OCI-LY1 (cell line): ENCODE measurements at regions not wholly inside any gene's neighbourhood (a gene's known extent, or its start where the extent isn't known, plus 50 kb on each side); places are given as distances from the start of the nearest gene placed in this dataset.

Experiments used
- H2AFZ ChIP-seq: fragments of 200-600 bp; sonication (generic), shearing (Covaris generic); 2 replicates; pipeline ENCODE4 v1.6.0; 2014; ENCODE audit warnings: antibody characterized with exemption, mild to moderate bottlenecking, low read length
- H3F3A ChIP-seq: fragments of 200-600 bp; sonication (generic), shearing (Covaris generic); 2 replicates; pipeline ENCODE4 v1.6.0; 2014; ENCODE audit warnings: mild to moderate bottlenecking, antibody characterized with exemption, low read length, moderate library complexity; ENCODE audit not compliant: insufficient read depth
- H3K27ac ChIP-seq: fragments of 200-600 bp; sonication (generic); 2 replicates; pipeline ENCODE4 v1.5.1; 2014; ENCODE audit warnings: low read length, mixed run types, mild to moderate bottlenecking, low read depth; ENCODE audit not compliant: poor library complexity, severe bottlenecking
- H3K27me3 ChIP-seq: fragments of 200-600 bp; sonication (generic); 2 replicates; pipeline ENCODE4 v1.6.0; 2014; ENCODE audit warnings: antibody characterized with exemption, mild to moderate bottlenecking, low read length, moderate library complexity; ENCODE audit not compliant: insufficient read depth
- H3K36me3 ChIP-seq: fragments of 200-600 bp; sonication (generic); 2 replicates; pipeline ENCODE4 v1.6.1; 2014; ENCODE audit warnings: mild to moderate bottlenecking, antibody characterized with exemption, low read length, moderate library complexity, mixed read lengths; ENCODE audit not compliant: insufficient read depth
- H3K4me1 ChIP-seq: fragments of 200-600 bp; sonication (generic); 2 replicates; pipeline ENCODE4 v1.5.1; 2014; ENCODE audit warnings: mild to moderate bottlenecking, low read length, moderate library complexity; ENCODE audit not compliant: insufficient read depth, severe bottlenecking
- H3K4me2 ChIP-seq: fragments of 200-600 bp; sonication (generic), shearing (Covaris generic); 2 replicates; pipeline ENCODE4 v1.6.1; 2014; ENCODE audit warnings: low read length
- H3K4me3 ChIP-seq: fragments of 200-600 bp; sonication (generic); 2 replicates; pipeline ENCODE4 v1.5.1; 2014; ENCODE audit warnings: low read length, low read depth, mild to moderate bottlenecking, mixed read lengths; ENCODE audit not compliant: poor library complexity, severe bottlenecking
- H3K79me2 ChIP-seq: fragments of 200-600 bp; shearing (Covaris generic); 2 replicates; pipeline ENCODE4 v1.6.1; 2016; ENCODE audit warnings: mixed run types, low read length, mixed read lengths; ENCODE audit not compliant: insufficient read depth
- H3K9ac ChIP-seq: fragments of 200-600 bp; sonication (generic), shearing (Covaris generic); 2 replicates; pipeline ENCODE4 v1.6.1; 2014; ENCODE audit warnings: mild to moderate bottlenecking, low read length, mixed read lengths
- H3K9me2 ChIP-seq: fragments of 200-600 bp; sonication (generic), shearing (Covaris generic); 2 replicates; pipeline ENCODE4 v1.6.1; 2014; ENCODE audit warnings: low read depth, mild to moderate bottlenecking, low read length, mixed read lengths
- H3K9me3 ChIP-seq: fragments of 200-600 bp; shearing (Covaris generic); 2 replicates; pipeline ENCODE4 v1.6.1; 2014; ENCODE audit warnings: low read length, mixed read lengths
- H4K20me1 ChIP-seq: fragments of 200-600 bp; sonication (generic), shearing (Covaris generic); 2 replicates; pipeline ENCODE4 v1.6.0; 2016; ENCODE audit warnings: mild to moderate bottlenecking, low read length; ENCODE audit not compliant: insufficient read depth
- CTCF ChIP-seq: fragments of 200-600 bp; sonication (generic), shearing (Covaris generic); IDR thresholded peaks from 2 replicates; pipeline ENCODE4 v1.5.1; 2017; ENCODE audit warnings: mild to moderate bottlenecking, antibody characterized with exemption, low read length, moderate library complexity, mixed read lengths
- EZH2 ChIP-seq: fragments of 200-600 bp; sonication (generic), shearing (Covaris generic); IDR thresholded peaks from 2 replicates; pipeline ENCODE4 v1.8.0; 2017; ENCODE audit warnings: borderline replicate concordance, mixed run types, mild to moderate bottlenecking, antibody characterized with exemption, low read length, moderate library complexity, mixed read lengths

DNA sequence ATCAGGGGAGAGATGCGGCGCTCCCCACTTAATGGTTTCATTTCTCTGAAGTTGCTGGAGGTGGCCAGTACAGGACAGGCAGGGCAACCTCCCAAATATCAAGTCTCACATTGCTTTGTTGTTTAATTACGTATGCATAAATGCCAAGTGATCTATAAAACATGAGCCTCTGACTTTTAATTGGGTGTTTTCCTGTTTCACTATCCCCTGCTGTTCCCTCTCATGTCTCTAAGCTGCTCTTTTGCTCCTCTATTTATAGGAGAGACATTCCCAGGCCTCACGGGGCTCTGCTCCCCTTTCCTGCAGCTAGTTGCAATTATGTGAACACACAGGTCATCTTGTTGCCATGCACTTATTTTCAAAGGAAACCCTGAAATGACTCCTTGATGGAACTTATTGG, 1173.5 kb upstream of the GOT2 start:
- no peak overlapping the region for H3K27ac ChIP-seq
- no peaks in the 10 kb centered on the region for H3K4me1 ChIP-seq
- H3K4me2 ChIP-seq, result no peak overlapping the region
- H3K4me3 ChIP-seq, result no peak overlapping the region
- H3K27me3 ChIP-seq, result no peaks in the 10 kb centered on the region
- H4K20me1 ChIP-seq, result no peaks in the 10 kb centered on the region
- H2AFZ ChIP-seq, result no peak overlapping the region
- no peaks in the 10 kb centered on the region for H3K9me2 ChIP-seq
- no peak overlapping the region for H3K9ac ChIP-seq
- no peaks in the 10 kb centered on the region for H3K79me2 ChIP-seq
- H3K9me3 ChIP-seq, result no peaks in the 10 kb centered on the region
- no peaks in the 10 kb centered on the region for H3F3A ChIP-seq
- TF ChIP-seq CTCF, result no peak
- TF ChIP-seq EZH2, result no peak
- no peaks in the 10 kb centered on the region for H3K36me3 ChIP-seq

DNA sequence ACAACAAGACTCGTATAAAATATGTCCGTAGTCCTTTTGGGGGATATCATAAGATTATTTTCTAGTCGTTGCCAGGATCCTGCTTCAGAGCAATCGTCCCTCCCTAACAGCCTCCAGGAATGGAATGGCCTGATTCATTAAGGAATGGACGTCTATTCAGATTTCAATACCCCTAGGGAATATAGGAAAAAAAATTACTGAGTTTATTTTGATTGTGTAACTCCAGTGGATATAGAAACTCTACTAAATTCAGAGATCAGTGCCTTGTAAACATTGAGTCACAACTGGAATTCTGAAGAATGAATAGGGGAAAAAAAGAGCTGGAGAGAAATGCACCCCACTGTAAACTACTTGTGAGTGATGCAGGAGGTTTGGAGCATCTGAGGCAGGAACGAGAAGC, 1171.5 kb upstream of the GOT2 start:
- Histone ChIP-seq H3K27ac (no peak overlapping the region), H3K4me2 (no peak overlapping the region), H2AFZ (no peak overlapping the region)

GRCh38 chr16:59905131-59905530, 1171.0 kb upstream of the GOT2 start:
- no peak for TF ChIP-seq EZH2
- TF ChIP-seq CTCF, result no peak
- Histone ChIP-seq H3K4me2 (no peak overlapping the region), H4K20me1 (no peaks in the 10 kb centered on the region)

More for the DNA sequence above, 1171.5 kb upstream of the GOT2 start:
- H3K4me3 ChIP-seq, result no peak overlapping the region
- TF ChIP-seq EZH2 (no peak), CTCF (no peak)
- no peaks in the 10 kb centered on the region for H3K9me2 ChIP-seq
- H3K27me3 ChIP-seq, result no peaks in the 10 kb centered on the region
- no peak overlapping the region for H3K9ac ChIP-seq
- H3K4me1 ChIP-seq, result no peaks in the 10 kb centered on the region
- no peaks in the 10 kb centered on the region for H4K20me1 ChIP-seq
- no peaks in the 10 kb centered on the region for H3K79me2 ChIP-seq
- H3F3A ChIP-seq, result no peaks in the 10 kb centered on the region
- no peaks in the 10 kb centered on the region for H3K9me3 ChIP-seq
- H3K36me3 ChIP-seq, result no peaks in the 10 kb centered on the region

More at GRCh38 chr16:59905131-59905530, 1171.0 kb upstream of the GOT2 start:
- H3K4me3 ChIP-seq, result no peak overlapping the region
- no peaks in the 10 kb centered on the region for H3K27me3 ChIP-seq
- H3K4me1 ChIP-seq, result no peaks in the 10 kb centered on the region
- H3F3A ChIP-seq, result no peaks in the 10 kb centered on the region
- H3K27ac ChIP-seq, result no peak overlapping the region
- no peaks in the 10 kb centered on the region for H3K36me3 ChIP-seq
- no peaks in the 10 kb centered on the region for H3K79me2 ChIP-seq
- no peak overlapping the region for H3K9ac ChIP-seq
- H3K9me3 ChIP-seq, result no peaks in the 10 kb centered on the region
- no peak overlapping the region for H2AFZ ChIP-seq
- no peaks in the 10 kb centered on the region for H3K9me2 ChIP-seq
